ENCODE measurements at regions not wholly inside any gene's neighbourhood (a gene's known extent, or its start where the extent isn't known, plus 50 kb on each side); places are given as distances from the start of the nearest gene placed in this dataset.

- Histone ChIP-seq H3K27me3 (no peaks in the 10 kb centered on the region), H3K4me3 (no peak overlapping the region), H3K4me1 (no peaks in the 10 kb centered on the region), H3K36me3 (no peaks in the 10 kb centered on the region), H3K27ac (no peak overlapping the region), H3K9me3 (no peaks in the 10 kb centered on the region)
- no peak for ATAC-seq
- DNase-seq, result no peak
- TF ChIP-seq POLR2A (IDR thresholded peaks at IDR 0.05), result no peak
- TF ChIP-seq, protein P1, sequence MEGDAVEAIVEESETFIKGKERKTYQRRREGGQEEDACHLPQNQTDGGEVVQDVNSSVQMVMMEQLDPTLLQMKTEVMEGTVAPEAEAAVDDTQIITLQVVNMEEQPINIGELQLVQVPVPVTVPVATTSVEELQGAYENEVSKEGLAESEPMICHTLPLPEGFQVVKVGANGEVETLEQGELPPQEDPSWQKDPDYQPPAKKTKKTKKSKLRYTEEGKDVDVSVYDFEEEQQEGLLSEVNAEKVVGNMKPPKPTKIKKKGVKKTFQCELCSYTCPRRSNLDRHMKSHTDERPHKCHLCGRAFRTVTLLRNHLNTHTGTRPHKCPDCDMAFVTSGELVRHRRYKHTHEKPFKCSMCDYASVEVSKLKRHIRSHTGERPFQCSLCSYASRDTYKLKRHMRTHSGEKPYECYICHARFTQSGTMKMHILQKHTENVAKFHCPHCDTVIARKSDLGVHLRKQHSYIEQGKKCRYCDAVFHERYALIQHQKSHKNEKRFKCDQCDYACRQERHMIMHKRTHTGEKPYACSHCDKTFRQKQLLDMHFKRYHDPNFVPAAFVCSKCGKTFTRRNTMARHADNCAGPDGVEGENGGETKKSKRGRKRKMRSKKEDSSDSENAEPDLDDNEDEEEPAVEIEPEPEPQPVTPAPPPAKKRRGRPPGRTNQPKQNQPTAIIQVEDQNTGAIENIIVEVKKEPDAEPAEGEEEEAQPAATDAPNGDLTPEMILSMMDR (IDR thresholded peaks at IDR 0.05 in 4 of 5, conservative IDR thresholded peaks at IDR 0.05 in 1 of 5), result no peak
- in situ Hi-C loops (cut with MboI; ENCODE audit: low sequenced_read_pairs in 4 of 4) (no loop called here), intact Hi-C loops (cut with DNase I; ENCODE audit: low total_unique reads) (no loop called here)
Observed at GRCh38 chr1:185450060-185450788, 133.2 kb upstream of the IVNS1ABP start.

DNA sequence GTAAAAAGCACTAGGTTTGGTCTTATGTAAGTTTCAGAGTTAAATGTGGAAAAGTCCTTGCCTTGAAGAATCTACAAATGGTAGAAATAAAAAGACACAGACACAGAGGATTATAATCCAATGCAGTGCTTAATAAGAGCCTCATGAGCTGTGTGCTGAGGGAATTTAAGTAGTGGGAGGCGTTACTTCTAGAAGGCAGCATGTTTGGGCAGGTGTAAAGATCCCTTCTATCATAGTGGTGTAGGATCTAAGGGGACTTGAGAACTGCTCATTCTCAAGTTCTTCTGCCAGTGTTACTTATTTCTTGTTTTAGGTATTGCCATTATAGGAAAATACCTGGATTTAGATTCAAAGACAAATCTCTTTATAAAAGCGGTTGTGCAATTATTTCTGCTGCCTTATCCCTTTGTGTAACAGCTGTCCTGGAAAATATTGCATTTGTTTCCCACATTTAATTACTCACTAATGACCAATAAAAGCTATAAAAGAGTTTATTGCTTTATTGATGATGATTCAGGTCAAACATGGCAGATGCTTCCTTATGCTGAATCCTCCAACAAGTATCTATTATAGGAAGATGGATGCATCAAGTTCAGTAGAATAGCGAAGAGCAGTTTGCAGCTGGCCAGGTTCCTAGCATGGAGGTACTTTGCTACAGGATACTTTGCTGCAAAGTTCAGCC lies 132.5 kb upstream of the IVNS1ABP start:
- Histone ChIP-seq H3K4me3 (no peak overlapping the region), H3K36me3 (no peaks in the 10 kb centered on the region), H3K27me3 (no peaks in the 10 kb centered on the region), H3K27ac (no peak overlapping the region), H3K4me1 (no peaks in the 10 kb centered on the region), H3K9me3 (no peaks in the 10 kb centered on the region)
- no peak for TF ChIP-seq POLR2A (IDR thresholded peaks at IDR 0.05)
- TF ChIP-seq, protein P1 (IDR thresholded peaks at IDR 0.05 in 4 of 5, conservative IDR thresholded peaks at IDR 0.05 in 1 of 5), result no peak
- ATAC-seq (no peak), DNase-seq (no peak)
- in situ Hi-C loops (cut with MboI; ENCODE audit: low sequenced_read_pairs in 4 of 4), result no loop called here
- intact Hi-C loops (cut with DNase I; ENCODE audit: low total_unique reads), result no loop called here

GRCh38 chr1:185448591-185449186 lies 131.6 kb upstream of the IVNS1ABP start:
- no peaks in the 10 kb centered on the region for H3K36me3 ChIP-seq
- TF ChIP-seq POLR2A (IDR thresholded peaks at IDR 0.05), result no peak
- TF ChIP-seq, protein P1 (IDR thresholded peaks at IDR 0.05 in 4 of 5, conservative IDR thresholded peaks at IDR 0.05 in 1 of 5), result no peak
- DNase-seq (no peak), ATAC-seq (no peak)
- intact Hi-C loops (cut with DNase I; ENCODE audit: low total_unique reads) (no loop called here), in situ Hi-C loops (cut with MboI; ENCODE audit: low sequenced_read_pairs in 4 of 4) (no loop called here)
- H3K27ac ChIP-seq, result no peak overlapping the region
- no peaks in the 10 kb centered on the region for H3K4me1 ChIP-seq
- H3K4me3 ChIP-seq, result no peak overlapping the region
- no peaks in the 10 kb centered on the region for H3K27me3 ChIP-seq
- no peaks in the 10 kb centered on the region for H3K9me3 ChIP-seq

- TF ChIP-seq, protein P1 (IDR thresholded peaks at IDR 0.05 in 4 of 5, conservative IDR thresholded peaks at IDR 0.05 in 1 of 5), result no peak
- no peak for TF ChIP-seq POLR2A (IDR thresholded peaks at IDR 0.05)
- intact Hi-C loops (cut with DNase I; ENCODE audit: low total_unique reads), result no loop called here
- no peak for DNase-seq
- in situ Hi-C loops (cut with MboI; ENCODE audit: low sequenced_read_pairs in 4 of 4), result no loop called here
- Histone ChIP-seq H3K27me3 (no peaks in the 10 kb centered on the region), H3K36me3 (no peaks in the 10 kb centered on the region), H3K4me1 (no peaks in the 10 kb centered on the region), H3K4me3 (no peak overlapping the region), H3K9me3 (no peaks in the 10 kb centered on the region), H3K27ac (no peak overlapping the region)
- no peak for ATAC-seq
Observed at GRCh38 chr1:185446131-185446530, 129.1 kb upstream of the IVNS1ABP start.
